WTC11 (cell line): ENCODE measurements at regions not wholly inside any gene's neighbourhood (a gene's known extent, or its start where the extent isn't known, plus 50 kb on each side); places are given as distances from the start of the nearest gene placed in this dataset.

ENCODE experiments used
- NR3C1 ChIP-seq: sonication (generic); formaldehyde crosslinking; conservative IDR thresholded peaks from 2 replicates; pipeline ENCODE4 v1.8.1; 2023; ENCODE audit warnings: low read depth, mild to moderate bottlenecking, missing genetic modification reagents
- TF ChIP-seq, protein P1 (sequence below): fragments of 200-600 bp; IDR thresholded peaks from 2 replicates; pipeline ENCODE4 v1.8.0; 2022; ENCODE audit warnings: antibody characterized with exemption

DNA sequence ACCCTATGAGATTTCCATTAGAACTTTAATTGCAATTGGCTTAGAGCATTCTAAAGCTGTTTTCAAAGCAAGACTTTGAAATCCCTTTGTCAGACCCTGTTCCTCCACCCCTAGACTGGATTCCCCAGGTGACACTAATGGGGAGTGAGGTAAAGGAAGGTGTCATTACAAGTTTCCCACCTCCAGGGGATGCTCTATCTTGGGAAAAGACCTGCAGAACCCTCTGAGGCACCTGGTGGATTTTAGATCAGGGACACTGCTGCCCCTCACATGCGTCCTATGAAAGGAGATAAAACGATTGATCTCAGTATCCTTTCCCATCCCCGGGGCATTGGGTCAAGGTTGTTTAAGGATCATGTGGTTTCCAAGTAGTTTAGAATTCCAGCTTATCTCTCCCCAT is 80.3 kb upstream of the RGS4 start:
- TF ChIP-seq, protein P1, sequence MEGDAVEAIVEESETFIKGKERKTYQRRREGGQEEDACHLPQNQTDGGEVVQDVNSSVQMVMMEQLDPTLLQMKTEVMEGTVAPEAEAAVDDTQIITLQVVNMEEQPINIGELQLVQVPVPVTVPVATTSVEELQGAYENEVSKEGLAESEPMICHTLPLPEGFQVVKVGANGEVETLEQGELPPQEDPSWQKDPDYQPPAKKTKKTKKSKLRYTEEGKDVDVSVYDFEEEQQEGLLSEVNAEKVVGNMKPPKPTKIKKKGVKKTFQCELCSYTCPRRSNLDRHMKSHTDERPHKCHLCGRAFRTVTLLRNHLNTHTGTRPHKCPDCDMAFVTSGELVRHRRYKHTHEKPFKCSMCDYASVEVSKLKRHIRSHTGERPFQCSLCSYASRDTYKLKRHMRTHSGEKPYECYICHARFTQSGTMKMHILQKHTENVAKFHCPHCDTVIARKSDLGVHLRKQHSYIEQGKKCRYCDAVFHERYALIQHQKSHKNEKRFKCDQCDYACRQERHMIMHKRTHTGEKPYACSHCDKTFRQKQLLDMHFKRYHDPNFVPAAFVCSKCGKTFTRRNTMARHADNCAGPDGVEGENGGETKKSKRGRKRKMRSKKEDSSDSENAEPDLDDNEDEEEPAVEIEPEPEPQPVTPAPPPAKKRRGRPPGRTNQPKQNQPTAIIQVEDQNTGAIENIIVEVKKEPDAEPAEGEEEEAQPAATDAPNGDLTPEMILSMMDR = peak; percentile 34; the same call in 1 of the 2 replicates
- no peak for TF ChIP-seq NR3C1 (CRISPR knock-in tag)
